SHP77 treated with DMSO at 0.1 percent for 48 hours (cell line): ENCODE measurements at regions not wholly inside any gene's neighbourhood (a gene's known extent, or its start where the extent isn't known, plus 50 kb on each side); places are given as distances from the start of the nearest gene placed in this dataset.
"Not testable (repeated sequence)": the region's sequence is repeated elsewhere in the genome, so short reads cannot be mapped to it uniquely, and the experiment has no call there.

Source experiments
- DNase-seq: peaks from one replicate; lab custom pipeline; 2025; lab: John Stamatoyannopoulos, UW

DNA sequence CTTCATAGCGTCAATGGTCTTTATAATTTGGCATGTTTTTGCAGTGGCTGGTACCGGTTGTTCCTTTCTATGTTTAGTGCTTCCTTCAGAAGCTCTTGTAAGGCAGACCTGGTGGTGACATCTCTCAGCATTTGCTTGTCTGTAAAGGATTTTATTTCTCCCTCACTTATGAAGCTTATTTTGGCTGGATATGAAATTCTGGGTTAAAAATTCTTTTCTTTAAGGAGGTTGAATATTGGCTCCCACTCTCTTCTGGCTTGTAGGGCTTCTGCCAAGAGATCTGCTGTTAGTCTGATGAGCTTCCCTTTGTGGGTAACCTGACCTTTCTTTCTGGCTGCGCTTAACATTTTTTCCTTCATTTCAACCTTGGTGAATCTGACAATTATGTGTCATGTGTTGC is 250.0 kb upstream of the CTNNB1 start:
- not testable (repeated sequence) for DNase-seq

DNA sequence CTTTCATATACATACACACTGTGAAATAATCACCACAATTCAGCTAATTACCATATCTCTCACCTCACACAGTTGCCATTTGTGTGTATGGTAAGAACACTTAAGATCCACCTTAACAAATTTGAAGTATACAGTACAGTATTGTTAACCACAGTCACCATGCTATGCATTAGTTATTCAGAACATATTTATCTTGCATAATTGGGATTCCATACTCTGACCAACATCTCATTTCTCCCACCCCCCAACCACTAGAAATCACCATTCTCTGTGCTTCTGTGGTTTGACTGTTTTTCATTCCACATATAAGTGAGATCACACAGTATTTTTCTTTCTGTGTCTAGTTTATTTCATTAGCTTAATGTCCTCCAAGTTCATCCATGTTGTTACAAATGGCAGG is 247.7 kb upstream of the CTNNB1 start:
- no peak for DNase-seq

DNA sequence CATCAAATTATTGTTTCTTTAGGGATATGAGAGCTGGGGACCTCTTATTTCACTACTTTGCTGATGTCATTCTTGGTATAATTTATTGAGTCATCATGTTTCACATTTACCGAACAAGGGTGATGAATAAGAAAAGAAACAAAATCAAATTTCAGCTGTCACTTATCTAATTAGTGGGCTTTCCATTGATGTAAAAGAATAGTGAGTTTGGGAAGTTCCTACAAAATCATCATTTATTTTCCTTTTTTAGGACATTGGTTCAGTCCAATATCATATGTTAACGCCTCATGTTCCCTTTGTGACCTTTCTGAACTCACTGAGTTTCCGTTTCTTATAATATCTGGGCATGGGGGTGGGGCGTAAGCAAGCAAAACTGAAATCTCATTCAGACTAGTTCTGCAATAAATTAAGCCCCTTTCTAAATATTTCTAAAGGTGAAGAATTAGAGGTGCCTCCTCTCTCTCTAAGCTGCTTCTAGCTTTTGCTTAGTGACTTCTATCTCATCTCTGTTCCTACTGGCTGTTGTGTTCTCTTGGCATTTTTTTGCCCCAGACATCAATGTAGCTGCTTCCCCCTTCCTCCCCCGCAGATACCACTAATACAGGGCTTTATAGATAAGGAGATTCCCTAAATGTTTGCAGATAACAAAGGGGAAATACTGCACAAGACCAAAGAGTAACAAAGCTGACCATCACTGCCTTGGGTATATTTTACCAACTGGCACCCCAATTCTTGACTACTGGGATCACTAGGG is 238.0 kb upstream of the CTNNB1 start:
- DNase-seq: no peak

DNA sequence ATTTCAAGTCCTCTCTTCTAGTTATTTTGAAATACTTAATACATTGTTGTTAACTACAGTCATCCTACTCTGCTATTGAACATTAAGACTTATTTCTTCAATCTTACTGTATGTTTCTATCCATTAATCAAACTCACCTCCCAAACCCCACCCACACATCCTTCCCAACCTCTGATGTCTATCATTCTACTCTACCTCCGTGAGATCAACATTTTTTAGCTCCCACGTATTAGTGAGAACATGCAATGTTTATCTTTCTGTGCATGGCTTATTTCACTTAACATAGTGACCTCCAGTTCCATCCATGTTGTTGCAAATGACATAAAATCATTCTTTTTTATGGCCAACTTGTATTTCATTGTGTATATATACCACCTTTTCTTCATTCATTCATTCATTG is 236.6 kb upstream of the CTNNB1 start:
- DNase-seq: no peak

DNA sequence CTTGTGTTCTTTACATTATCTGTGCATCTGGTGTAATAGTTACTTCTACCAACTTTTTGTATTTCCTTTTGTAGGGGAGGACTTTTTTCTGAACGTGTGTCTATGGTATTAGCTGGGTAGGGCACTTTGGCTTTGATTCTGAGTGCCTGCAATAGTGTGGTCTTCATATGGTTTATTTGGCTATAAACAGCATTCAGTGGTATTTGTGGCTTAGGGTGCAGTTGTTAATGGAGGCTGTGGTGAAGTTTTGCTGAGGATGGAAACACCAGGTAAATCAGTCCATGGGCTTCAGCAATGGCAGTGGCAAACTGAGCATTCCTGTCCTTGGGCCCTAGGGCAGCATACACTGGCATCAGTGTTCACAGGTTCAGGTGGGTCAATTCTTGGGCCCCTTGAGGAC is 230.6 kb upstream of the CTNNB1 start:
- DNase-seq: no peak

DNA sequence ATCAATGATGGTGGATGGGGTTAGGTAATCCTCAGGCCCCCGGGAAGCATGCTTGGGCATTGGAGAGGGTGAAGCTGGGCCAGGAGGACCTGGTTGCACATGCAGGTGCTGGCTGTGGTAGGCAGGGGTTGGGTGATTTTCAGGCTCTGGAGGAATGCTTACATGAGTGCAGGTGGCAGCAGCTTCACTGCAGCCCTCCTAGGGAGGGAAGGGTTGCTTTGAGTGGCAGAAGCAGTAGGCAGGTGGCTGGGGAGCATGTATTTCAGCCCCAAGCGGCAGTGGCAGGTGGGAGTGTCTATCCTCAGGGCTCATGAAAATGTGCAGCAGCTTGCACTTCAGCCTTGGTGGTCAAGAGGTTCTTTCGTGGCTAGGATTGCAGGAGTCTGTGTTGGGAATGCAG is 230.0 kb upstream of the CTNNB1 start:
- no peak for DNase-seq

DNA sequence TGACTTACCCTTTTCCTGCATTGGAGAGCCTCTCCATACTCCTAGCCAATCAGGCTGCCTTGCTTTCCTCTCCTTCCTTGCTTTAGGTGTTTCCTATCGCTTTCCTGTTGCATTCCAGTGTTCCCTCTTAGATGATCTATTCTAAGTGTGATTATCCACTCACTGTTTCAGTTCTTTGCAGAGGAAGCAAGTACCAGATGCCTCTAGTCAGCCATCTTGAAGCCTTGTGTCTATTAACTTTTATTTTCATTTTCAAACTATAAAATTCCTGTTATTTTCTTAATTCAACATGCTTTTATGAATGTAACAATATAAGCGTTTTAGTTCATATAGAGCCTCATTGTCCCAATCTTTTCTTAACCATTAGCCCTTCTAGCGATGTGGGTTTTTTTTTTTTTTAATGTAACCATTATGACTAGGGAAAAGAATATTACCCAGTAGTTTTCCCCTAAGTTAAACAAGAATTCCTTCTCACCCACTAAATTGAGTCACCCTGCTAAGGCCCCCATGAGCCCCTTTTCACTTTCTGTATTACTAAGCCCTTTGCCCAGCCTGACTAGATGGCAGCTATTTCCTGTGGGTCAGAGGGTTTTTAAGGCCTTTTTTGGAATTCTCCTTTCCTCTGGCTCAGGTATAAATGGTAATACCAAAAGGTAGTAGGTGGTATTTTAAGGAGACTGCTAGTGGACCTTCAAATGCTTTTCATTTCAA is 229.4 kb upstream of the CTNNB1 start:
- DNase-seq: no peak

DNA sequence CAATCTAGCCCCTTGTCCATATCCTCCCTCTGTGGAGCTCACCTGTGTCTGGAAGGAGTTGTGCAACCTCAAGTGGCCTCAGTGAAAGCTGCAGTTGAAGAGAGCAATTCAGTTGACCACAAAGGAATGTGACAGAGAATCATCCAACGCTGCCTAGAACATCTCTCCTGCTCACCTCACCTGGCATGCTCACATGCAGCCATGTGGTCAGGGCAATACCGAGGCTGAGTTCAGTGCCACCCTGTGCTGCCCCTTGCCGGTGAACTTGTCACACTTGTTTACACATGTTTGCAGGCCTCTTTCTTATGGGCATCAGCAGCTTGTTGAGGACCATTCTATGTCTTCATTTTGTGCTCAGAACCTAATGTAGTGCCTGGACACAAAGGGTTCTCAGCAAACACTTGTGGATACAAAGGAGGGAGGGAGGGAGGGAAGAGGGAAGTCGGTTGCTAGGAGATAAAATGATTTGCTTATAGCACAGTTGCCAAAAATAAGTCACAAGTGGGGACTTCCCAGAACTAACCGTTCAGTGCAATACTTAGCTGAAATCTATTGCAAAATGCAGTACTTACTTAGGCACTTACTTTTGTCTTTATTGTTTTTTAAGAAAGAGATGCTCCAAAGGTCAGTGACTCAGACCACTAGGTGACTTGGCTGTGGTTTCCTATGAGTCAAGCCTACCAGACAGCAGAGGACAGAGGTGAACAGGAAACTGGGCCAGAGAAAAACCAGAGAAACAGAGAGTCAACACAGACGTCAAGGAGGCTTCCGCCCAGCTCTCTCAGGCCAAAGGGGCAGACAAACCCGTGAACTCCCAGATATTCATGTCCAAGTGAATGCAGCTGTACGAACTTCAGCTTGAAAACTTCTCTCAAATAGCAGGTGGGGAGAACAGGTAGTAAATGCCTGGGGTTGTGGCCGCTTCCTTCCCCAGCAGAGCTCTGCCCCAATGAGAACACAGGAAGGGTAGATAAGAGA is 227.8 kb upstream of the CTNNB1 start:
- DNase-seq: no peak

DNA sequence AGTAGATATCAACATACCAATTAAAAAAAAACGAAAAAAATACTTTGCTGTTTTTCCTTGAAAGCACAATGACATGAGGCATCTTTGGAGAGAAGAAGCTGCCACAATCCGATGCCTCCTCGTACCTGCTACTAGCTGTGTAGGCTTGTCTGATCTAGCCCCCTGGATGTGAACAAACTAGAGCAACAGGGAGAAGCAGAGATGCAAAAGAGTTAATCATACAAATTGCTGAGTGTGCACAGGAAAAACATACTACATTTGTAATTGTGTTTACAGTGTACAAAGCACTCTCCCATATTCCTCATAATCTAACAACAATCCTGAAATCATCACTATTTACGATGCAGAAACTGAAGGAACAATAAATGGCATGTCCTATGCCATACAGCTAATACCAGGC is 227.0 kb upstream of the CTNNB1 start:
- DNase-seq: no peak

DNA sequence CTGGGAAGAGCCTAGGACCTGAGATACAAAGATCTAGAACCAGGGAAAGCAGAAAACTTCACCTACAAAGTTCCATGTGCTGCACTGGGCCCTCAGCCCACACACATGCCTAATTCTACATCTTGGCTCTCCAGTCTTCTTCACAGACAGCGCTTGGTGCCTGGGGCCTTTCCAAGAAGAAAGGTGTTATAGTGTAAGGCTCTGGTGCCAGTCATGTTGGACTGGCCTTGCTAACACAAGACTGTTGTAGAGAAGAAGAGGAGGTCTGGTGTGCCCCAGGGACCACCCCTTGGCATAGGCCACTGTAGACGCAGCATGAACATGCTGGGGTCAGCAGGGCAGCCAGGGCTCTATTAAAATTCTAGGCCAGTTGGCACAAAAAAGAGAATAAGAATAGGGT is 226.2 kb upstream of the CTNNB1 start:
- no peak for DNase-seq

DNA sequence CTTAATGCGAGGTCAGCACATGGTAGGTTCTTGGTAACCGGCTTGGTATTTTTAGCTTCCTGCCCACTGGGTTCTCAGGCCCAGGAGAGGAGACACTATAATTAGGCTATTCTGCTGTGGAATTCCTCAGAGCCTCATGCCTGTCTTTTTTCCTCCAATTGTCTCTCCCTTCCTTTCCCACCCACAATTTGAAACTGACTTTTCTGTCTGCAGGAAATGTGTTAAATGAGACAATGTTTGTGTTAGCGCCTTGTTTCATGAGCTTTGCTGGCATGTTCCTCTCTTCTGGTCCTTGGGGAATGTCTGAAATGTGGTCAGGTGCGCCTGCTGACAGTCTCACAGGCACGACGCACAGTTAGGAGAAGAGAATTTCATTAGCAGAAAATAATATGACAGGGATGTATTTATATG is 223.6 kb upstream of the CTNNB1 start:
- DNase-seq: no peak

DNA sequence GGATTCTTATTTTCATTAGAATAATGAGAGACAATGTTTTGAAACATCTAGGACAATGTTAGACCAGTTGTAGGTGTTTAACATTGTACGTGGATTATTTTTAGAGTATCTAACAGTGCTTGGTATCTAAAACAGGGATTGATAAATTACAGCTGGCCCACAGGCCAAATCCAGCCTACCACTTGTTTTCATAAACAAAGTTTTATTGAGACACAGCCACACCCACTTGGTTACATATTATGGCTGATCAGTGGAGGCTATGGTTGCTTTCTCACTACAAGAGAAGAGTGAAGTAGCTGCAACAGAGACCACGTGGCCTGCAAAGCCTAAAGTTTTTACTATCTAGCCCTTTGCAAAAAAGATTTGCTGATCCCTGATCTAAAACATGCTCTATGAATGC is 223.1 kb upstream of the CTNNB1 start:
- no peak for DNase-seq

DNA sequence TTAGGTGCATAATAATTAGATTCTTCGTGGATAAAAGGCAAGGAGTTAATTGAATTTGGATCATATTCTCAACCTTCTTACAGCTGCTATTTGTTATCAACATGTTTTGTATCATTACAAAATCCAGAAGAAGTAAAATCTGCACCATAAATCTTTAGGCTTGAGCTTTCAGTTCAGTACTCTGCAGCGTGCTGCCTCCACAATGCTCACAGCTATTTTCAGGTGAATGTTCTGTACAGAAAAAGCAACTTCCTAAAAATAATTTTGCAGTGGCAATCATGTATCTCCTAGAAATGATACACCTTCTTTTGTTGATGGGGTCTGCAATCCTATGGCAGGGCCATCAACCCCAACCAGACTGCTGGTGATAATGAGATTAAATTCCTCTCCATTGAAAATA is 220.9 kb upstream of the CTNNB1 start:
- DNase-seq: no peak

DNA sequence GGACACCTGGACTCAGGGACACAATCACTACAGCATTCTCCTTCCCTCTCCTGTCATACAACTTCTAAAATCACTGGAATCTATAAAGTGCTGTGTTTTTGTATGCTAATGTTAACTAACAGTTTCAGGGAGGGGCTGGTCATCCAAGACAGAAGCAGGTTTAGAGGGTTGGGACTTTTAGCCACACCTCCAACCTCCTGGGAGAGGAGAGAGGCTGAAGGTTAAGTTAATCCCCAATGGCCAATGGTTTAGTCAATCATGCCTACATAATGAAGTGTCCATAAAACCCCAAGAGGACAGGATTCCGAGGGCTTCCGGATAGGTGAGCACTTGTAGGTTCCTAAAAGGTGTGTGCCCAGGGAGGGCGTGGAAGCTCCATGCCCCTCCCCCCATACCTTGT is 219.3 kb upstream of the CTNNB1 start:
- DNase-seq: no peak

DNA sequence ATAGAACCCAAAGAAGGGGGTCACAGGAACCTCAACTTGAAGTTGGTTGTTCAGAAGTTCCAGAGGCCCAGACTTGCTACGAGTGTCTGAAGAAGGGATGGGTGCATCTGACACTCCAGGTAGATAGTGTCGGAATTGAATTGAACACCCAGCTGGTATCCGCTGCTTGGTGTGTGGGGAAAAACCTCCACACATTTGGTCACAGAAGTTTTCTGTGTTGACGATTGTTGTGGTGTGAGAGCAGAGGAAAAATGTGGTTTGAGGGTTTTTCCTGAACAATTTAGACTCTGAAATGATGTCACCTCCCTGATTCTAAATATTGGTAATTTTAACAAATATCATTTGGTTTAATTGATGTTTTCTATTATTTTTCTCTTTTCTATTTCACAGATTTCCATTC is 218.8 kb upstream of the CTNNB1 start:
- no peak for DNase-seq

DNA sequence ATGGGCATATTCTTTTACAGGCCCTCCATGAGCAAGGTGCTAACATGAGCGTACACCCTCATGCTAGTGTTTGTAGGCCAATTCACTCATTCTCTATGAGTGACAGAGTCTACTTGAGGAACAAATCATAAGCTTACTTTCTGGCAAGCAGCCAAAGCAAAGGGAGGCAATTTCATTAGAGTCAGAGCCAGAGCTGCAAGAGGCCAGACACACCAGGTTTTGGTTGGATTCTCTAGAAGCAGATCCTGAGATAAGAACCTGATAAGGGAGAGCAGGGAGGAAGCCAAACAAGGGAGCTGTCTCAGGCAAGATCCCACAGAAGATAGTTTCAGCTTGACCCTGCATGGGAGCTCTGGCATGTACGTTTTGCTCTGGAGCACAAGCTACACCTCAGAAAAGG is 214.1 kb upstream of the CTNNB1 start:
- no peak for DNase-seq

DNA sequence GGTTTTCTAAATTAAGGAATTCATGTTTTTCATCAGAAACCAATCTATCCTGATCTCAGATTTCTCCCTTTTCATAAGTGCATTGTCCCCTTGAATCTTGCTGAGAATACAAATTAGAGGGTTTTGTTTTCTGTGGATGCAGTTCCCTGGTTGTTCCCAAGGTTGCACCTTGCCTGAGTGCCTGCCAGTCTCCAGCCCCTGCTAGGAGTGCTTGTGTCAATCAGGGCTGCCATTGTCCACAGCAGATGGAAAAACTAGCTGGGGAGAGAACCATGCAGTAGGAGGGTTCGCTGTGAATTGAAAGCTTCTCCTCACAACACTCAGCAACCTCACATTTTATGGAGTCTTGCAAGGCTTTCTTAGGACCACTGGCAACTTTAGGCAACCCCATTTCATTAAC is 210.8 kb upstream of the CTNNB1 start:
- no peak for DNase-seq

DNA sequence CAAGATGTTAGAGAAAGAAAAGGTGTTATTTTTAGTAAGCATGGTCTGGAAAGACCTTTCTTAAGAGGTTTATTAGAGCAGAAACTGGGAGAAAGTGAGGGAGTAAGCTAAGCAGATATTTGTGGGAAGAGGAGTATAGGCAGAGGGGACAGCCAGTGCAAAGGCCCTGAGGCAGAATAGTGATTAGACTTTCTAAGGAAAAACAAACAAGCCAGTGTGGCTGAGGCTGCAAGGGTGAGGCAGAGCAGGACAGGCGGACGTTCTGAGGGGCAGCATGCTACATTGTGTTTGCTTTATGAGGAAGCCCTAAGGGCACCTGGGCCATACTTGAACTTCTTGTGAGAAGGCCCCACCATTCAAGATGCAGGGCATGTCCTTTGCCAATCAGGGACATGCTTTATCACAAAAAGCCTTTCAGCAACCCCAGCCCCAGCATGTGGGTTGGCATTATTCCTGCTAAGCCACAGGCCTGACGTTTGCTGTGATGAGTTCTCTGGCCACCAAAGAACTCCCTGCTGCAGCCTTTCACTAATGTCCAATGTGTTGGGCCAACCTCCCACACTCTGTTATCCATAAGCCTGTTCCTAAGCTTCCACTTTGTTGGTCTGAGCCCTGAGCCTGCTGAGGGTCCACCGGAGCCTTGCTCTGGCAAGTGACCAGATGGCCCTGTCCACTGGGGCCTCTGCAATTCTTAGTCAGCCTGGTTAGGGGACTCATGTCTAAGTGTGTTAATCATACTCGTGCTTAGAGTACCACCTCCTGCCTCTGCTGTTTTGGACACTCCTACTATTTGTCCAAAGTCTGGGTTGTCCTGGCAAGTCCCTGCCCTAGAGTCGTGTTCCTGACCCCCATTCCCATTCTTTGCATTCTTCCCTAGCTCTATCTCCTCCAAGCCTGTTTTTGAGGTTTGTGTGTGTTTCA is 209.9 kb upstream of the CTNNB1 start:
- DNase-seq: no peak

DNA sequence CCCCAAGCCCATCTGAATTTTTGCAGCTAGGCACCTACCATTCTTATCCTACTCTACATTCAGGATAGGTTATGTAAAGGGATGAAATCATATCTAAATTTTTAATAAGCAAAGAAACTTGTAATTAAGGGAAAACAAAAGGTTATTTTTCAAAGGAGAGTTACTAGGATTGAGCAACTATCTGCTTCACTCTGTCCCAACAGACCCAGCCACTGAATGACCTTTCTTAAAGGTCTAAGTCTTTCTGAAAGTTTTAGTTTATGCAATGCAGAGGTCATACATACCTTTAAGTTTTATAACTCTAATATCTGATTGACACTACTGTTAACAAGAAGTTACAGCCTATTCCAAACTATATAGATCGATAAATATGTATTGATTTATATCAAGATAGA is 209.2 kb upstream of the CTNNB1 start:
- no peak for DNase-seq

DNA sequence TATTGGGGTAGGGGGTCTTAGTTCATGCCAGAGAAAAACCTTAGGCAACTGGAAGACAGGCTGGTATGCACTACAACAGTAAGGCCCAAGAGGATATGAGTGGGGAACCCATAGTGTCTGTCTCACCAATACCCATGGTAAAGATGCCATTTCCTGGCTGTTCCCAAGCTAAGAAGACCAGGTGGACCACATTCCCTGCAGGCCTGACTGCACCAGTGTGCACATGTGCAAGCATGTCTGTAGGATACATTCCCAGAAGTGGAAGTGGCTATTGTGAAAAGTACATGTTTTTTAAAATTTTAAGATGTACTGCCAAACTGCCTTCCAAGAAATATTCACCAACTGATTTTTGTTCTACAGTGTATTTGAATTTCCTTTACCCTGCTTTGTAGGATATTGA is 207.3 kb upstream of the CTNNB1 start:
- DNase-seq: no peak

DNA sequence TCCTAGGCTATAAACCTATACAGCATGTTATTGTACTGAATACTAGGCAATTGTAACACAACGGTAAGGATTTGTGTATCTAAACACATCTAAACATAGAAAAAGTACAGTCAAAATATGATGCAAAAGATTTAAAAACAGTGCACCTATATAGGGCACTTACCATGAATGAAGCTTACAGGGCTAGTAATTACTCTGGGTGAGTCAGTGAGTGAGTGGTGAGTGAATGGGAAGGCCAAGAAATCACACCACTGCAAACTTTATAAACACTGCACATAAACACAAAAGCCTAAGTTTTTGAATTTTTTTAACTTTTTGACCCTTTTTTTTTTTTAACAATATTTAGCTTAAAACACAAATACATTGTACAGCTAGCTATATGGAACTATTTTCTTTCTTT is 204.7 kb upstream of the CTNNB1 start:
- DNase-seq: no peak

DNA sequence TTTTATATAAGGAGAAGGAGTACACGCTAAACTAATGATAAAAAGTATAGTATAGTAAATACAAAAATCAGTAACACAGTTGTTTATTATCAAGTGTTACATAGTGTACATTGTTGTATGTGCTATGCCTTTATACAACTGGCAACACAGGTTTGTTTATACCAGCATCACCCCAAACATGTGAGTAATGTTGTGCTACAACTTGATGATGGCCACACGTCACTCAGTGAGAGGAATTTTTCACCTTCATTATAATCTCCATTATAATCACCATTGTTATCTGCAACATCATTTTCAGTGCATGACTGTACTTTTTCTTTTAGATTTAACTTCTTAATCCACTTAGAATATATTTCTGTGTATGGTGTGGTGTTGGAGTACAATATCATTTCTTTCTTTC is 204.0 kb upstream of the CTNNB1 start:
- DNase-seq: no peak
